ENCODE measurements at regions not wholly inside any gene's neighbourhood (a gene's known extent, or its start where the extent isn't known, plus 50 kb on each side); places are given as distances from the start of the nearest gene placed in this dataset.

DNA sequence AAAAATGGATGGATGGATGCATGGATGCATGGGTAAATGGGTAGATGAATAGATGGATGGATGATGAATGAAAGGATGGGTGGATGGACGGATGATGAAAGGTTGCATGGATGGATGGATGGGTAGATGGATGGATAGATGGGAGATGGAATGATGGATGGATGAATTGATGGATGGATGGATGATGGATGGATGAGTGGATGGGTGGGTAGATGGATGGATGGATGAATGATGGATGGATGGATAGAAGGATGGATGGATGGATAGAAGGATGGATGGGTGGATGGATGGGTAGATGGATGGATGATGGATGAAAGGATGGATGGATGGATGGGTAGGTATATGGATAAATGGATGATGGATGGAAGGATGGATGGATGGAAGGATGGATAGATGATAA lies 115.1 kb upstream of the LSM14A start:
- DNase-seq (ENCODE audit: low spot score) = no peak
- H3K4me1 Mint-ChIP-seq = no peaks in the 10 kb centered on the region
- no peak overlapping the region for H2AFZ ChIP-seq
- no peaks in the 10 kb centered on the region for H3F3A ChIP-seq (replicated peaks; ENCODE audit: low read depth)
- no peak for ATAC-seq
- peaks cover 6% of the 10 kb centered on the region for H3K9me2 ChIP-seq (ENCODE audit: insufficient read depth)
- H3K27me3 Mint-ChIP-seq (ENCODE audit: insufficient read depth, low read depth, poor library complexity) = no peaks in the 10 kb centered on the region
- H4K20me1 ChIP-seq (replicated peaks; ENCODE audit: insufficient read depth) = no peaks in the 10 kb centered on the region
- no peaks in the 10 kb centered on the region for H3K9me3 Mint-ChIP-seq
- H3K36me3 ChIP-seq (ENCODE audit: insufficient read depth) = no peaks in the 10 kb centered on the region
- TF ChIP-seq, protein P1, sequence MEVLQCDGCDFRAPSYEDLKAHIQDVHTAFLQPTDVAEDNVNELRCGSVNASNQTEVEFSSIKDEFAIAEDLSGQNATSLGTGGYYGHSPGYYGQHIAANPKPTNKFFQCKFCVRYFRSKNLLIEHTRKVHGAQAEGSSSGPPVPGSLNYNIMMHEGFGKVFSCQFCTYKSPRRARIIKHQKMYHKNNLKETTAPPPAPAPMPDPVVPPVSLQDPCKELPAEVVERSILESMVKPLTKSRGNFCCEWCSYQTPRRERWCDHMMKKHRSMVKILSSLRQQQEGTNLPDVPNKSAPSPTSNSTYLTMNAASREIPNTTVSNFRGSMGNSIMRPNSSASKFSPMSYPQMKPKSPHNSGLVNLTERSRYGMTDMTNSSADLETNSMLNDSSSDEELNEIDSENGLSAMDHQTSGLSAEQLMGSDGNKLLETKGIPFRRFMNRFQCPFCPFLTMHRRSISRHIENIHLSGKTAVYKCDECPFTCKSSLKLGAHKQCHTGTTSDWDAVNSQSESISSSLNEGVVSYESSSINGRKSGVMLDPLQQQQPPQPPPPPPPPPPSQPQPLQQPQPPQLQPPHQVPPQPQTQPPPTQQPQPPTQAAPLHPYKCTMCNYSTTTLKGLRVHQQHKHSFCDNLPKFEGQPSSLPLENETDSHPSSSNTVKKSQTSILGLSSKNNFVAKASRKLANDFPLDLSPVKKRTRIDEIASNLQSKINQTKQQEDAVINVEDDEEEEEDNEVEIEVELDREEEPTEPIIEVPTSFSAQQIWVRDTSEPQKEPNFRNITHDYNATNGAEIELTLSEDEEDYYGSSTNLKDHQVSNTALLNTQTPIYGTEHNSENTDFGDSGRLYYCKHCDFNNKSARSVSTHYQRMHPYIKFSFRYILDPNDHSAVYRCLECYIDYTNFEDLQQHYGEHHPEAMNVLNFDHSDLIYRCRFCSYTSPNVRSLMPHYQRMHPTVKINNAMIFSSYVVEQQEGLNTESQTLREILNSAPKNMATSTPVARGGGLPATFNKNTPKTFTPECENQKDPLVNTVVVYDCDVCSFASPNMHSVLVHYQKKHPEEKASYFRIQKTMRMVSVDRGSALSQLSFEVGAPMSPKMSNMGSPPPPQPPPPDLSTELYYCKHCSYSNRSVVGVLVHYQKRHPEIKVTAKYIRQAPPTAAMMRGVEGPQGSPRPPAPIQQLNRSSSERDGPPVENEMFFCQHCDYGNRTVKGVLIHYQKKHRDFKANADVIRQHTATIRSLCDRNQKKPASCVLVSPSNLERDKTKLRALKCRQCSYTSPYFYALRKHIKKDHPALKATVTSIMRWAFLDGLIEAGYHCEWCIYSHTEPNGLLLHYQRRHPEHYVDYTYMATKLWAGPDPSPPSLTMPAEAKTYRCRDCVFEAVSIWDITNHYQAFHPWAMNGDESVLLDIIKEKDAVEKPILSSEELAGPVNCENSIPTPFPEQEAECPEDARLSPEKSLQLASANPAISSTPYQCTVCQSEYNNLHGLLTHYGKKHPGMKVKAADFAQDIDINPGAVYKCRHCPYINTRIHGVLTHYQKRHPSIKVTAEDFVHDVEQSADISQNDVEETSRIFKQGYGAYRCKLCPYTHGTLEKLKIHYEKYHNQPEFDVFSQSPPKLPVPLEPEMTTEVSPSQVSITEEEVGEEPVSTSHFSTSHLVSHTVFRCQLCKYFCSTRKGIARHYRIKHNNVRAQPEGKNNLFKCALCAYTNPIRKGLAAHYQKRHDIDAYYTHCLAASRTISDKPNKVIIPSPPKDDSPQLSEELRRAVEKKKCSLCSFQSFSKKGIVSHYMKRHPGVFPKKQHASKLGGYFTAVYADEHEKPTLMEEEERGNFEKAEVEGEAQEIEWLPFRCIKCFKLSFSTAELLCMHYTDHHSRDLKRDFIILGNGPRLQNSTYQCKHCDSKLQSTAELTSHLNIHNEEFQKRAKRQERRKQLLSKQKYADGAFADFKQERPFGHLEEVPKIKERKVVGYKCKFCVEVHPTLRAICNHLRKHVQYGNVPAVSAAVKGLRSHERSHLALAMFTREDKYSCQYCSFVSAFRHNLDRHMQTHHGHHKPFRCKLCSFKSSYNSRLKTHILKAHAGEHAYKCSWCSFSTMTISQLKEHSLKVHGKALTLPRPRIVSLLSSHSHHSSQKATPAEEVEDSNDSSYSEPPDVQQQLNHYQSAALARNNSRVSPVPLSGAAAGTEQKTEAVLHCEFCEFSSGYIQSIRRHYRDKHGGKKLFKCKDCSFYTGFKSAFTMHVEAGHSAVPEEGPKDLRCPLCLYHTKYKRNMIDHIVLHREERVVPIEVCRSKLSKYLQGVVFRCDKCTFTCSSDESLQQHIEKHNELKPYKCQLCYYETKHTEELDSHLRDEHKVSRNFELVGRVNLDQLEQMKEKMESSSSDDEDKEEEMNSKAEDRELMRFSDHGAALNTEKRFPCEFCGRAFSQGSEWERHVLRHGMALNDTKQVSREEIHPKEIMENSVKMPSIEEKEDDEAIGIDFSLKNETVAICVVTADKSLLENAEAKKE (CRISPR knock-in tag; IDR thresholded peaks at IDR 0.05) = no peak
- TF ChIP-seq ZNF331 (CRISPR knock-in tag; IDR thresholded peaks at IDR 0.05; ENCODE audit: low read depth) = no peak
- TF ChIP-seq, protein P2, sequence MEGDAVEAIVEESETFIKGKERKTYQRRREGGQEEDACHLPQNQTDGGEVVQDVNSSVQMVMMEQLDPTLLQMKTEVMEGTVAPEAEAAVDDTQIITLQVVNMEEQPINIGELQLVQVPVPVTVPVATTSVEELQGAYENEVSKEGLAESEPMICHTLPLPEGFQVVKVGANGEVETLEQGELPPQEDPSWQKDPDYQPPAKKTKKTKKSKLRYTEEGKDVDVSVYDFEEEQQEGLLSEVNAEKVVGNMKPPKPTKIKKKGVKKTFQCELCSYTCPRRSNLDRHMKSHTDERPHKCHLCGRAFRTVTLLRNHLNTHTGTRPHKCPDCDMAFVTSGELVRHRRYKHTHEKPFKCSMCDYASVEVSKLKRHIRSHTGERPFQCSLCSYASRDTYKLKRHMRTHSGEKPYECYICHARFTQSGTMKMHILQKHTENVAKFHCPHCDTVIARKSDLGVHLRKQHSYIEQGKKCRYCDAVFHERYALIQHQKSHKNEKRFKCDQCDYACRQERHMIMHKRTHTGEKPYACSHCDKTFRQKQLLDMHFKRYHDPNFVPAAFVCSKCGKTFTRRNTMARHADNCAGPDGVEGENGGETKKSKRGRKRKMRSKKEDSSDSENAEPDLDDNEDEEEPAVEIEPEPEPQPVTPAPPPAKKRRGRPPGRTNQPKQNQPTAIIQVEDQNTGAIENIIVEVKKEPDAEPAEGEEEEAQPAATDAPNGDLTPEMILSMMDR (conservative IDR thresholded peaks at IDR 0.05; ENCODE audit: low read depth in 2 of 2) = no peak
- TF ChIP-seq ZNF114 (CRISPR knock-in tag; IDR thresholded peaks at IDR 0.05) = no peak
- no peak for TF ChIP-seq NANOG (IDR thresholded peaks at IDR 0.05; ENCODE audit: borderline replicate concordance)
- TF ChIP-seq STAT1 (IDR thresholded peaks at IDR 0.05; ENCODE audit: unreplicated experiment) = no peak
- TF ChIP-seq, protein P3, sequence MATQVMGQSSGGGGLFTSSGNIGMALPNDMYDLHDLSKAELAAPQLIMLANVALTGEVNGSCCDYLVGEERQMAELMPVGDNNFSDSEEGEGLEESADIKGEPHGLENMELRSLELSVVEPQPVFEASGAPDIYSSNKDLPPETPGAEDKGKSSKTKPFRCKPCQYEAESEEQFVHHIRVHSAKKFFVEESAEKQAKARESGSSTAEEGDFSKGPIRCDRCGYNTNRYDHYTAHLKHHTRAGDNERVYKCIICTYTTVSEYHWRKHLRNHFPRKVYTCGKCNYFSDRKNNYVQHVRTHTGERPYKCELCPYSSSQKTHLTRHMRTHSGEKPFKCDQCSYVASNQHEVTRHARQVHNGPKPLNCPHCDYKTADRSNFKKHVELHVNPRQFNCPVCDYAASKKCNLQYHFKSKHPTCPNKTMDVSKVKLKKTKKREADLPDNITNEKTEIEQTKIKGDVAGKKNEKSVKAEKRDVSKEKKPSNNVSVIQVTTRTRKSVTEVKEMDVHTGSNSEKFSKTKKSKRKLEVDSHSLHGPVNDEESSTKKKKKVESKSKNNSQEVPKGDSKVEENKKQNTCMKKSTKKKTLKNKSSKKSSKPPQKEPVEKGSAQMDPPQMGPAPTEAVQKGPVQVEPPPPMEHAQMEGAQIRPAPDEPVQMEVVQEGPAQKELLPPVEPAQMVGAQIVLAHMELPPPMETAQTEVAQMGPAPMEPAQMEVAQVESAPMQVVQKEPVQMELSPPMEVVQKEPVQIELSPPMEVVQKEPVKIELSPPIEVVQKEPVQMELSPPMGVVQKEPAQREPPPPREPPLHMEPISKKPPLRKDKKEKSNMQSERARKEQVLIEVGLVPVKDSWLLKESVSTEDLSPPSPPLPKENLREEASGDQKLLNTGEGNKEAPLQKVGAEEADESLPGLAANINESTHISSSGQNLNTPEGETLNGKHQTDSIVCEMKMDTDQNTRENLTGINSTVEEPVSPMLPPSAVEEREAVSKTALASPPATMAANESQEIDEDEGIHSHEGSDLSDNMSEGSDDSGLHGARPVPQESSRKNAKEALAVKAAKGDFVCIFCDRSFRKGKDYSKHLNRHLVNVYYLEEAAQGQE (IDR thresholded peaks at IDR 0.05; ENCODE audit: unreplicated experiment) = no peak
- no peak for TF ChIP-seq CREB1 (CRISPR knock-in tag; IDR thresholded peaks at IDR 0.05; ENCODE audit: low read depth)
- no peak for TF ChIP-seq JUNB (IDR thresholded peaks at IDR 0.05; ENCODE audit: unreplicated experiment)
- no peak for TF ChIP-seq POLR2AphosphoS5 (IDR thresholded peaks at IDR 0.05; ENCODE audit: low read depth)
- TF ChIP-seq EZH2phosphoT487 (IDR thresholded peaks at IDR 0.05; ENCODE audit: unreplicated experiment) = no peak
- no peak for TF ChIP-seq EZH2 (IDR thresholded peaks at IDR 0.05; ENCODE audit: low read depth, unreplicated experiment)
- no peaks in the 10 kb centered on the region for H3K27me3 ChIP-seq (ENCODE audit: insufficient read depth)
- H3K4me2 ChIP-seq = no peak overlapping the region
- H3K36me3 Mint-ChIP-seq (ENCODE audit: low read depth) = no peaks in the 10 kb centered on the region
- H3K79me2 ChIP-seq (replicated peaks; ENCODE audit: insufficient read depth) = no peaks in the 10 kb centered on the region
- H3K4me1 ChIP-seq (ENCODE audit: insufficient read depth) = no peaks in the 10 kb centered on the region
- no peak overlapping the region for H3K27ac Mint-ChIP-seq
- no peak overlapping the region for H3K4me3 ChIP-seq
- H3K4me3 Mint-ChIP-seq = no peak overlapping the region
- no peak overlapping the region for H3K27ac ChIP-seq (ENCODE audit: low read depth)

Data from GM23338 (cell line).